ENCODE measurements at regions not wholly inside any gene's neighbourhood (a gene's known extent, or its start where the extent isn't known, plus 50 kb on each side); places are given as distances from the start of the nearest gene placed in this dataset.
"Not testable (repeated sequence)": the region's sequence is repeated elsewhere in the genome, so short reads cannot be mapped to it uniquely, and the experiment has no call there.

GRCh38 chr4:101670370-101670769 lies 120.2 kb upstream of the BANK1 start:
- no peak for DNase-seq (ENCODE audit: low spot score)

DNA sequence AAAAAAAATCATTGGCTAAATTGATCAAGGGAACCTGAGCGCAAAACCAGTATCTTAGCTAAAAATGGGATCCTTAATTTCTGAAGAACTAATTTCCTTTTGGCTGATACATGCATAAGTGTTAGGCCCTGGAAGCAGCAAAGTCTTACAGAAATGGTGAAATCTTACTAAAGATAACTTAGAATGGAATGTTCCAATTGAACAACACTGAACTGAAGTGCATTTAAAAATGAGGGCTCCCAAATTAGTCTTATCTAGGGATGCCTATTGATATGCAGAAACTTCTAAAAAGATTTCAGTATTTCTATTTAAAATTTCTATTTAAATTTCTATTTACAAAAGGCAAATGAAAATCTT lies 120.7 kb upstream of the BANK1 start:
- no peak for DNase-seq (ENCODE audit: low spot score)

DNA sequence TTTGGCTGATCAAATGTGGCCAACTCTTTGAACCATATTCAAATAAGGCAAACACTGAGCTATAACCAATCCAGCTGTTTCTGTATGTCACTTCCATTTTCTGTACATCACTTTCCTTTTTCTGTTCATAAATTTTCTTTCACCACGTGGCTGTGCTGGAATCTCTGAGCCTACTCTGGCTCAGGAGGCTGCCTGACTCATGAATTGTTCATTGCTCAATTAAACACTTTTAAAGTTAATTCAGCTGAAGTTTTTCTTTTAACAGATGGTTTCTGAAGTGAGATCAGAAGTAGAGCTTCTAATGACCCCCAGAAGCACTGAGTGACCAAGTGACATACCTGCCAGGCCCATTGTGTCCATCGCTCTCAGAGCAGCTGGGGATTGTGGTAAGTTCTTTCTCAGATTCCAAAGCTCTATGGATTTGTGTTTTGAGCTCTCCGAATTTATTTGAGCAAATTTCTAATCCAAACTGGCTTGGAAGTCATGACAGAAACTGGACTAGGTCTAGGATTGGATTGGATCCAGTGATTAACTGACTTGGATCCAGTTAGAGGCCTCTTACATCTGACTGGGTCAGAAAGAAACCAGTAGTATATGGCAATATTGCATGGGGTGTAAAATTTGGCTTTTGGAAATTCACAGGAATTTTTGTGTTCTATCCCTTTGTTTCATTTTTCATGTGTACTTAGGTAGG lies 121.2 kb upstream of the BANK1 start:
- DNase-seq (ENCODE audit: low spot score) = no peak

- DNase-seq (ENCODE audit: low spot score) = no peak
These were observed 123.2 kb upstream of the BANK1 start for GRCh38 chr4:101667348-101667747.

DNA sequence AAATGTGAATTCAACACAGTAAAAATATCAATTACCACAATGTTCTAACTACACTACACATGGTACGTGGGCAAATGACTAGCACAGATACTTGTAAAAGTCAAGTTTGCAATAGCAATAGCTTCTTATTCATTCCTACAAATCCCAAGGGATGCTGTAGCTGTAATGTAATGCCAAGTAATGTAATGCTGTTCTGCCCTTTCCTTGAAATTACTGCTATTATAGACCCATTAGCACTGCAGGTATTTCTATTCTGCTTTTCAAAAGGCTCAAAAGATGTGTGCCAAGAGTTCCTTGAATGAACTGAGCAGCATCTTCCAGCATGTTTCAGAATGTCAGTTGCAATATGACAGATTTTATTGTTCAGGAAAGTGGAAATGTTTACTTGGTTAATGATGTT lies 129.9 kb upstream of the BANK1 start:
- DNase-seq (ENCODE audit: low spot score) = no peak

DNA sequence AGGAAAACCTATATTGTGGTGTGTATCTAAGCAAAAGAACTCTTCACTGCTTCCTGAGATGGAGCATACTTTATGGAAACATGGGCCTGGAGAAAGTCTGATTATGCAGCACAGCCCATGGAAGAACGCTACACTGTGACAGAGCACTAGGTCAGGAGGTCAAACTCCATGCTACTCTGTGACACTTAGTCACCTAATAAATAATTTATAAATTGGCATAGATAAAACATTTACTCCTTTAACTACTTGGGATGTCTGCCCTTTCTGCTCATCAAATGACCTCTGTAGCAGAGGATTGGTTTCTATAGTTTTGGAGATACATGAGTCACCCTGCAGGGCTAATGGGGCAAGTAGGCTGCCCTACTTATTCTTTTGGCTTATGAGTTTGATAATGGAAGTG lies 134.7 kb upstream of the BANK1 start:
- DNase-seq (ENCODE audit: low spot score) = no peak

- no peak for DNase-seq (ENCODE audit: low spot score)
These were observed 135.5 kb upstream of the BANK1 start for GRCh38 chr4:101655005-101655404.

DNA sequence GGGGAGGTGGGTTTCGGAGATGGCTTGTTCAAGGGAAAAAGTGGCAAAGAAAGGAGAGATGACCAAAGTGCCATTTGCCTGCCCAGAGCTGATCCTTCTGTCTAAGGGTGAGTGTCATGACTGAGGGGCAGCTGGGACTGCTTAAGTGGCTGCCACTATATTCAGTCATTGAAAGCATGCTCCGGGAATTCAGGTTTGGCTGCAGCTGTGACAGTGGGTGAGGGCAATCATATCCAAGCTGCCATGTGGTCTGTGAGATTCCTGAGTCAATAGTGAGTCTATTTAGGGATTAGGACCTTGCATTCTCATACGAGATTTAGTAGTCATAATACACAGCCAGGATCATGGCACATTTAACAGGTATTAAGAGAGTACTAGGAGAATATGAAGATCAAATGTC lies 138.8 kb upstream of the BANK1 start:
- no peak for DNase-seq (ENCODE audit: low spot score)

GRCh38 chr4:101649790-101650515 lies 140.6 kb upstream of the BANK1 start:
- DNase-seq (ENCODE audit: low spot score) = peak; percentile 8

DNA sequence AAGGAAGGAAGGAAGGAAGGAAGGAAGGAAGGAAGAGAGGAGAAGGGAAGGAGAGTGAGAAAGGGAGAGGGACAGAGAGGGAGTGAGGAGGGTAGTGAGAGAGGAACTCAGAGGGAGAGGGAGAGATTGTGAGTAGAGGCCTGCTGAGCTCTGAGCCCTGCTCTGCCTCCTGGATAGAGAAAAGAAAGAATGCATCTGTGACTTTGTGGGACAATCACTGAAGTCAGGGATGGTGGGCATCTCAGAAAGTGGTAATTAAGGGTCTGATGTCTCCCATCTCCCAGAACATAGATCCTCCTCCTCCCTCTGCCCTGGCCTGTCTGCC lies 142.9 kb upstream of the BANK1 start:
- DNase-seq (ENCODE audit: low spot score) = no peak

GRCh38 chr4:101644516-101644915 lies 146.0 kb upstream of the BANK1 start:
- DNase-seq (ENCODE audit: low spot score) = no peak

DNA sequence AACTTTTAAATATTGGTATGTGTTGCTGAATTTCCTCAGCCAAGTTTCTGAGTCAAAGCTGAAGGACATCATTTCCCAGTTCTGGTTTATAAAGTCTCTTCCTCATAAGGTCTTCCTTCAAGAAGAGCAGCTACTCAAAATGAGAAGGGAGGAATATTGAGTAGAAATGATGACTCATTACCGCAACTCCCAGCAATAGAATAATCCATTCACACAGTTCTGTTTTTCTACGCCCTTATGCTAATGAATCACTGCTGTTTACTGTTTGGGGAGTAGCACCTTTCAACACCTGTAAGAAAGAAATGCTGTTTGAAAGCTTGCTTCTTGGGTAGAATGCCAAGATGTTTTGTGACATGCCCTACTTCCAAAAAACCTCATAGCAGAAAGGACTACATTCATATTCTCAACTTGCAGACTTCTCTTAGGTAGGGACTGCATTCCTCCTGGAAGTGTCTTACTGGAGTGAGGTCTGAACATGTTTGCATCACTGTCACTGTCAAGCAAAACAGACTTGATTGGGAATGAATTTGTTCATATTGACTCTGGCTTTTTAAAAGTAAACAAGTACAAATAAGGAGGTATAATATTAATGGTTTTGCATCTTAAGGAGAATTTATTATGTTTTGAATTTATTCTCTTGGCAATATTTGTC lies 147.2 kb upstream of the BANK1 start:
- no peak for DNase-seq (ENCODE audit: low spot score)

- DNase-seq (ENCODE audit: low spot score) = not testable (repeated sequence)
These were observed 157.8 kb upstream of the BANK1 start for GRCh38 chr4:101632766-101633165.

- DNase-seq (ENCODE audit: low spot score) = no peak
These were observed 160.1 kb upstream of the BANK1 start for GRCh38 chr4:101630319-101630986.

- no peak for DNase-seq (ENCODE audit: low spot score)
These were observed 169.4 kb upstream of the BANK1 start for GRCh38 chr4:101621120-101621519.

- no peak for DNase-seq (ENCODE audit: low spot score)
These were observed 174.9 kb upstream of the BANK1 start for GRCh38 chr4:101615652-101616051.

DNA sequence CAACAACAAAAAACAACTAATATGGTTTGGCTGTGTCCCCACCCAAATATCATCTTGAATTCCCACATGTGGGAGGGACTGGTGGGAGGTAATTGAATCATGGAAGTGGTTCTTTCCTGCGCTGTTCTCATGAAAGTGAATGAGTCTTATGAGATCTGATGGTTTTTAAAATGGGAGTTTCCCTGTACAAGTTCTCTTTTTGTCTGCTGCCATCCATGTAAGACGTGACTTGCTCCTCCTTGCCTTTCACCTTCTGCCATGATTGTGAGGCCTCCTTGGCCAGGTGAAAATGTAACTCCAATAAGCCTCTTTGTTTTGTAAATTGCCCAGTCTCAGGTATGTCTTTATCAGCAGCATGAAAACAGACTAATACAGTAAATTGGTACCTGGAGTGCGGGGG lies 183.5 kb upstream of the BANK1 start:
- not testable (repeated sequence) for DNase-seq (ENCODE audit: low spot score)

DNA sequence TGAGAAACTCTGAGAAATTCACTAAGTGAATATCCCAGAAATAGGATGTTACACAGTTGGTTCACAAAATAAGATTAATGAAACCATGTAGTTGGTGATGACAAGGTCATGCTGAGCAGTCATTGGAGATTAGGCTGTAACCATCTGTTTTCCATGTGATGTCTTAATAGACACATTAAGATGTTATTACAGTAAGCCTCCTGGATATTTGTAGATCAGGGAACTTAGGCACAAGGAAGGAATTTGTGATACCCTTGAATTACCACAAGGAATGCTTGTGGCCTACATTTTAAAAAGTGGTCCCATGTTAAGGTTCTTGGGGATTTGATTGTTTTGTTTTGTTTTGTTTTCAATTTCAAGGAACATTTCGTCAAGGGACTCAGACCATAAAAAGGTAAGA lies 185.6 kb upstream of the BANK1 start:
- DNase-seq (ENCODE audit: low spot score) = no peak

DNA sequence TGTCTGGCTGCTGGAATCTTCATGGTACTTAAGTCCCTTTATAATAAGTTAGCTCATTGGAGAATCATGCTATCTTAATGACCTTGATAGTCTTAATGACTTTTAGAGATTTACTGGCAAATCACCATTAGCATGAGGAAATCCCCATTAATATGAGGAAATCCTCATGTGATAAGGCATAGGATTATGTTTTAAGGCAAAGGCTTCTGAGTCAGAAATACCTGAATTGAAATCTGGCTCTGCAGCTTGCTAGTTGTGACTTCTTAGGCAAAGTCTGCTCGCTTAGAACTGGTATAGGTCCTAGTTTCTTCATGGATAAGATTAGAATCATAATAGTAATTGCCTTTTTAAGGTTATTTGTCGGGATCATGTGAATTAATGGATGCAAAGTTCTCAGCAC lies 190.2 kb upstream of the BANK1 start:
- DNase-seq (ENCODE audit: low spot score) = no peak

DNA sequence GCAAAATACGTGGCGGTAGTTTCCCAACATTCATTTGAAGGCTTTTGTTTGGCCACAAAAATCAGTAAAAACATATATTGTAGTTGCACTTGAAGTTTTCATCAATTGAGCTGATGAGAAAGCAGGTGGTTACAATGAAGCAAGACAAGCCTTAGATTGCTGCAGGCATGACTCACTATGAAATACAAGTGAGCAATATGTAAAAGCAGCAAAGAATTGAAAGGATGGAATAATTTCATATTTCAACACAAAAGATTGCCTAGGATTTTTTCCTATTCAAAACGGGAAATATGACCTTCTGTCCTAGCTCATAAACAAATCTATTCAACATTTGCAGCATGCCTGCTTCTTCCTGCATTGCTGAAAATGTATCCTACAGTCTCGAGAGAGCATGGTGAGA lies 190.9 kb upstream of the BANK1 start:
- DNase-seq (ENCODE audit: low spot score) = no peak

GRCh38 chr4:101596781-101597552 lies 193.6 kb upstream of the BANK1 start:
- no peak for DNase-seq (ENCODE audit: low spot score)

DNA sequence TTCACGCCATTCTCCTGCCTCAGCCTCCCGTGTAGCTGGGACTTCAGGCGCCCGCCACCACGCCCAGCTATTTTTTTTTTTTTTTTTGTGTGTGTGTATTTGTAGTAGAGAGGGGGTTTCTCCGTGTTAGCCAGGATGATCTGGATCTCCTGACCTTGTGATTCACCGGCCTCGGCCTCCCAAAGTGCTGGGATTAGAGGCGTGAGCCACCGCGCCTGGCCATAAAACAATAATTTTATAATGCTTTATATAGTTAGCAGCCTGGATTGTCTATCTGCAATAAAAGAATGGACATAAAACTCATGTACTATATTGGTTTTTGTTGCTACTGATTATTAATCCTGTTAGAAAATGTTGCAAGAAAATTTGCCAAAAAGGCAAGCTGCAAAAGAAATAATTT lies 195.9 kb upstream of the BANK1 start:
- DNase-seq (ENCODE audit: low spot score) = no peak
